Spleen (tissue), 11 donors: ENCODE measurements at regions not wholly inside any gene's neighbourhood (a gene's known extent, or its start where the extent isn't known, plus 50 kb on each side); places are given as distances from the start of the nearest gene placed in this dataset.
"Not testable (repeated sequence)": the region's sequence is repeated elsewhere in the genome, so short reads cannot be mapped to it uniquely, and the experiment has no call there.

Source experiments
- DNase-seq: peaks from one replicate; pipeline ENCODE4 v3.0.0-alpha.2; 2020
- H3K27ac ChIP-seq, 8 donors: fragments of 200-600 bp; sonication (generic) in 7 of 8; 1 replicate in 4 of 8; 2 replicates in 4 of 8; pipeline versions ENCODE4 v1.5.0 to v1.8.0; 2016 to 2021; ENCODE audit warnings: inconsistent platforms in 4 of 8, mild to moderate bottlenecking in 4 of 8, moderate library complexity in 1 of 8
- H3K27me3 ChIP-seq, 7 donors: fragments of 200-600 bp; sonication (generic) in 6 of 7; replicated peaks in 1 of 7; 1 replicate in 4 of 7; 2 replicates in 3 of 7; pipeline versions ENCODE4 v1.5.0 to v1.8.0; 2016 to 2021; ENCODE audit warnings: inconsistent platforms in 3 of 7, mild to moderate bottlenecking in 1 of 7
- H3K36me3 ChIP-seq, 6 donors: fragments of 200-600 bp; sonication (generic) in 5 of 6; 1 replicate in 4 of 6; 2 replicates in 2 of 6; pipeline versions ENCODE4 v1.5.0 to v1.8.0; 2016 to 2021; ENCODE audit warnings: inconsistent platforms in 2 of 6
- H3K4me1 ChIP-seq, 6 donors: fragments of 200-600 bp; sonication (generic) in 5 of 6; 1 replicate in 3 of 6; 2 replicates in 3 of 6; pipeline versions ENCODE4 v1.5.0 to v1.8.0; 2016 to 2021; ENCODE audit warnings: inconsistent platforms in 3 of 6
- H3K4me3 ChIP-seq, 8 donors: fragments of 200-600 bp; sonication (generic) in 7 of 8; 1 replicate in 4 of 8; 2 replicates in 4 of 8; pipeline versions ENCODE4 v1.5.0 to v1.8.0; 2016 to 2021; ENCODE audit warnings: inconsistent platforms in 4 of 8, mild to moderate bottlenecking in 4 of 8, moderate library complexity in 2 of 8
- H3K9me3 ChIP-seq, 8 donors: fragments of 200-600 bp; sonication (generic) in 7 of 8; 1 replicate in 4 of 8; 2 replicates in 4 of 8; pipeline versions ENCODE4 v1.5.0 to v1.8.0; 2016 to 2021; ENCODE audit warnings: inconsistent platforms in 4 of 8
- CTCF ChIP-seq, 11 experiments: fragments of 200-600 bp in 7 of 11; fragments of 450-650 bp in 4 of 11; sonication (generic) in 4 of 11; IDR thresholded peaks in 8 of 11; conservative IDR thresholded peaks in 3 of 11; 1 replicate in 7 of 11; 2 replicates in 4 of 11; pipeline versions ENCODE4 v1.4.0 to v1.8.0; 2016 to 2021; ENCODE audit warnings: antibody characterized with exemption in 11 of 11, inconsistent platforms in 4 of 11, mild to moderate bottlenecking in 1 of 11
- POLR2A ChIP-seq, 3 donors: fragments of 450-650 bp; IDR thresholded peaks; one replicate each; pipeline ENCODE4 v1.5.1; 2017; ENCODE audit warnings: antibody characterized with exemption in 3 of 3, mild to moderate bottlenecking in 1 of 3
- POLR2AphosphoS5 ChIP-seq, 3 donors: sonication (generic); formaldehyde crosslinking; IDR thresholded peaks; one replicate each; pipeline ENCODE4 v1.5.1; 2017; ENCODE audit warnings: antibody characterized with exemption in 3 of 3
- WGBS, 5 donors: extraction: QIAGEN DNeasy Blood & Tissue Kit in 3 of 5; methylation state at CpG; one replicate each; pipeline versions ENCODE4 v1.1.5 to v1.1.7; 2013 to 2018; 5-methylcytosine and 5-hydroxymethylcytosine counted together
- intact Hi-C: fragments of 100-400 bp; cut with DNase I; formaldehyde crosslinking; loops from one replicate; pipeline ENCODE4 v1.15.0; 2023; ENCODE audit warnings: low total_unique reads
- donor health status: healthy with polysubstance abuse.
- donor health status: DM: no; HTN: no; CAD: no; lungs with moderate emphysema.
- donor health status: DM: no; HTN: no; CAD: no.
- donor health status: Bipolar disorder and iron deficiency.
- donor health status: healthy.
- donor health status: DM: no; HTN: no; CAD: no.
- donor health status: DM: yes; HTN: yes; CAD: no.

- Histone ChIP-seq H3K27me3 (no peaks in the 10 kb centered on the region), H3K36me3 (no peaks in the 10 kb centered on the region), H3K4me1 (no peaks in the 10 kb centered on the region), H3K27ac (no peak overlapping the region), H3K4me3 (no peak overlapping the region), H3K9me3 (peaks cover 0 to 26% (median 10%) of the 10 kb centered on the region in 8 donors)
- 90 to 92% (median 91%) methylated on average over 4 of the region's 4 CpGs for WGBS, 5 donors
- TF ChIP-seq POLR2A (IDR thresholded peaks at IDR 0.05): no peak
- no peak for TF ChIP-seq POLR2AphosphoS5 (IDR thresholded peaks at IDR 0.05)
- no peak for TF ChIP-seq CTCF (IDR thresholded peaks at IDR 0.05 in 8 of 11, conservative IDR thresholded peaks at IDR 0.05 in 3 of 11)
- intact Hi-C loops: no loop called here
- no peak for DNase-seq
Measured at GRCh38 chr7:80026766-80027165, 107.9 kb upstream of the GNAI1 start.

- H3K36me3 ChIP-seq, H3K4me1 ChIP-seq, H3K27me3 ChIP-seq, H3K4me3 ChIP-seq, intact Hi-C loops, H3K27ac ChIP-seq: not testable (repeated sequence)
- peak; percentile 47 for DNase-seq
- H3K9me3 ChIP-seq: peaks cover 0 to 11% (median 4%) of the 10 kb centered on the region in 8 donors
- 63 to 86% (median 81%) methylated on average over 1 to 5 of the region's 5 CpGs for WGBS, 5 donors
Measured at GRCh38 chr7:80020277-80020676, 114.4 kb upstream of the GNAI1 start.

GRCh38 chr7:80019809-80020207 is 114.8 kb upstream of the GNAI1 start:
- DNase-seq: peak; percentile 48
- H3K27me3 ChIP-seq, H3K4me1 ChIP-seq, H3K27ac ChIP-seq, intact Hi-C loops, H3K36me3 ChIP-seq, H3K4me3 ChIP-seq: not testable (repeated sequence)
- 63 to 96% (median 66%) methylated on average over 4 of the region's 4 CpGs for WGBS, 5 donors
- H3K9me3 ChIP-seq: peaks cover 0 to 11% (median 3%) of the 10 kb centered on the region in 8 donors

- no peaks in the 10 kb centered on the region for H3K27me3 ChIP-seq
- H3K9me3 ChIP-seq: peaks cover 0 to 11% (median 3%) of the 10 kb centered on the region in 8 donors
- no peak overlapping the region for H3K27ac ChIP-seq
- 32 to 40% (median 34%) methylated on average over 9 of the region's 9 CpGs for WGBS, 5 donors
- no peaks in the 10 kb centered on the region for H3K36me3 ChIP-seq
- H3K4me3 ChIP-seq: no peak overlapping the region
- H3K4me1 ChIP-seq: no peaks in the 10 kb centered on the region
- TF ChIP-seq CTCF (IDR thresholded peaks at IDR 0.05 in 8 of 11, conservative IDR thresholded peaks at IDR 0.05 in 3 of 11): peak; percentile 30 to 88 (median 71)
- TF ChIP-seq POLR2AphosphoS5 (IDR thresholded peaks at IDR 0.05): no peak
- DNase-seq: no peak
- intact Hi-C loops: no loop called here
Measured at GRCh38 chr7:80018941-80019808, 115.5 kb upstream of the GNAI1 start.

GRCh38 chr7:80017101-80017698 is 117.4 kb upstream of the GNAI1 start:
- no peak overlapping the region for H3K27ac ChIP-seq
- intact Hi-C loops: no loop called here
- H3K4me3 ChIP-seq: no peak overlapping the region
- no peaks in the 10 kb centered on the region for H3K4me1 ChIP-seq
- no peaks in the 10 kb centered on the region for H3K27me3 ChIP-seq
- 66 to 89% (median 78%) methylated on average over 2 of the region's 2 CpGs for WGBS, 5 donors
- no peak for TF ChIP-seq POLR2AphosphoS5 (IDR thresholded peaks at IDR 0.05)
- TF ChIP-seq POLR2A (IDR thresholded peaks at IDR 0.05): no peak
- TF ChIP-seq CTCF (IDR thresholded peaks at IDR 0.05 in 8 of 11, conservative IDR thresholded peaks at IDR 0.05 in 3 of 11): no peak
- DNase-seq: no peak
- no peaks in the 10 kb centered on the region for H3K36me3 ChIP-seq
- peaks cover 0 to 2% (median 0%) of the 10 kb centered on the region in 8 donors for H3K9me3 ChIP-seq
